ENCODE measurements at regions not wholly inside any gene's neighbourhood (a gene's known extent, or its start where the extent isn't known, plus 50 kb on each side); places are given as distances from the start of the nearest gene placed in this dataset.
"Not testable (repeated sequence)": the region's sequence is repeated elsewhere in the genome, so short reads cannot be mapped to it uniquely, and the experiment has no call there.

GRCh38 chr13:89361909-89362308, 1690.7 kb downstream of the SLITRK5 start:
- no peak for DNase-seq (ENCODE audit: low spot score)

- DNase-seq (ENCODE audit: low spot score) = no peak
Measured at GRCh38 chr13:89363144-89363543, 1692.0 kb downstream of the SLITRK5 start.

GRCh38 chr13:89372193-89372592, 1701.0 kb downstream of the SLITRK5 start:
- no peak for DNase-seq (ENCODE audit: low spot score)

DNA sequence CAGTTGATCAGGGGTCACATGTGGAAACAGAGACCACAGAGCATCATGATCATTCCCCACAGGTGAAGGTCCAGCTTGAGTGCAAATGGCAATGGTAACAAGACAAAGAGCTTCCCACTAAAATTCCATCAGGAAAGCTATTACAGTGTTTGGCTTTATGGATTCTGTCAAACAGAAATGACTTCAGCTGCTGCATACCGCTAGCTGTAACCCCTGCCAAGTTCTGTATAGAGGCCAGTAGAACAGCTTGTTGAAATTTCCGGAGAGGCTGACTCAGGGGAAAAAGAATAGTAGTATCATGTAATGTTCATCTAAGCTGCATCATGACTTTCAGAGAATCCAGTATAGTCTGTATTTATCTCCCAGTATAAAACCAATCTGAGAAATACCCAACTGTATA, 1704.7 kb downstream of the SLITRK5 start:
- no peak for DNase-seq (ENCODE audit: low spot score)

DNA sequence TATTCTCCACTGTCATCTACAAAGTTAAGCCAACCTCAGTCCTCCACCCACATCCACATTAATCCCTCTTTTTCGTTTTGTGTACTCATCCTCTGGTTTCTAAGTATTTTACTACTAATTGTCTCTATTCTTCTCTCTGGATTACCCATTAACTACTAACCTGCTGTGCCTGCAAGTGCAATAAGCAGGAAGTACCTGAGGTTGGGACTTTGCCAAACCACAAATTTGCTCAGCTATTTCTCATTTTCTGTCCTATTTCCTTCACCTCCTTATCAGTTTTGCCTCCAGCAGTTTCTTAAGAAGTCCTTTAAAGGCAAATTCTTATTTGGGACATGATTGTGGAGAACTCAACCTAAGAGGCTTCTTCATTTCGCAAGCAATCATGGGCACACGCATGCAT, 1708.9 kb downstream of the SLITRK5 start:
- DNase-seq (ENCODE audit: low spot score) = no peak

- no peak for DNase-seq (ENCODE audit: low spot score)
Measured at GRCh38 chr13:89382981-89383380, 1711.8 kb downstream of the SLITRK5 start.

DNA sequence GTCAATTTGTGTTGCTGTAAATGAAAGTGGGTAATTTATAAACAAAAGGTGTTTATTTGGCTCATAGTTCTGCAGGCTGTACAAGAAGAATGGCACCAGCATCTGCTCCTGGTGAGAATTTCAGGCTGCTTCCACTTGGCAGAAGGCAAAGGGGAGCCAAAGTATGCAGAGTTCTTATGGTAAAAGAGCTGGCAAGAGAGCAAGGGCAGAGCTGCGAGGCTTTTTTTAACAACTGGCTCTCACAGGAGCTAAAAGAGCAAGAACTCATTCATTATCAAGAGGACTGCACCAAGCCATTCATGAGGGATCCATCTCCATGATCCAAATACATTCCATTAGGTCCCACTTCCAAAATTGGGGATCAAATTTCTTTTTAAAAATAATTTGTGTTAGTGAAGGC, 1712.7 kb downstream of the SLITRK5 start:
- no peak for DNase-seq (ENCODE audit: low spot score)

DNA sequence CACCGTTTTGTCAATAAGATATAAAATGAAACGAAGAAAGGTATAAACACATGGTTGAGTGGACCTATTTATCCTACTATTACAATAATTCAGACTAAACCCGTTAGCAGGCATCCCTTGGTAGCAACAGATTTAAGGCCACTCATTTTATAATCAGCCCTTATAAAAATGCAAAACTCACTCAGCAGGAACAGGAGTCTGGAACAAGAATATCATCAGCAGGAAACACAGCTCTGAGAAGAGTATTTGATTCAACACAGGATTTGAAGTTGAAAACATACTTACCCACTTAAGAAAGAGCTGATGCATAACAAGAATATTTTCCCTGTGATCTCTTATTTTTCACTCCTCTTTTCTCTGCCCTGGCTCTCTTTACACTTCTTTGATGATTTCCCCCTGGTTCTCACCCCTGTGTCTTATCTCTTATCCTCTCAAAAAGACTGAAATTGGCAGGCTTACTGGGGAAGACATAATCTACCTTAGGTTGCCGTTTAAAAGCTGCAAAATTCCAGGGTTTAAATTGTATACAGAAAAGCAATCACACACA, 1722.7 kb downstream of the SLITRK5 start:
- no peak for DNase-seq (ENCODE audit: low spot score)

GRCh38 chr13:89401264-89401675, 1730.1 kb downstream of the SLITRK5 start:
- DNase-seq (ENCODE audit: low spot score) = no peak

DNA sequence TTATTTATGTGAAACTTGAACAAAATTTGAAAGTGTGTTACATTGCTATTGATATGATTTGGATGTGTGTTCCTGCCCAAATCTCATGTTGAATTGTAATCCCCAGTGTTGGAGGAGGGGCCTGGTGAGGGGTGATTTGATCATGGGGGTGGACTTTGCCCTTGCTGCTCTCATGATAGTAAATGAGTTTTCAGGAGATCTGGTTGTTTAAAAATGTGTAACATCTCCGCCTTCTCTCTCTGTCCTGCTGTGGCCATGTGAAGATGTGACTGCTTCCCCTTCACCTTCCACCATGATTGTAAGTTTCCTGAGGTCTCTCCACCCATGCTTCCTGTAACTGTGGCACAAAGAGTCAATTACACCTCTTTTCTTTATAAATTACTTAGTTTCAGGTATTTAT, 1731.0 kb downstream of the SLITRK5 start:
- no peak for DNase-seq (ENCODE audit: low spot score)

DNA sequence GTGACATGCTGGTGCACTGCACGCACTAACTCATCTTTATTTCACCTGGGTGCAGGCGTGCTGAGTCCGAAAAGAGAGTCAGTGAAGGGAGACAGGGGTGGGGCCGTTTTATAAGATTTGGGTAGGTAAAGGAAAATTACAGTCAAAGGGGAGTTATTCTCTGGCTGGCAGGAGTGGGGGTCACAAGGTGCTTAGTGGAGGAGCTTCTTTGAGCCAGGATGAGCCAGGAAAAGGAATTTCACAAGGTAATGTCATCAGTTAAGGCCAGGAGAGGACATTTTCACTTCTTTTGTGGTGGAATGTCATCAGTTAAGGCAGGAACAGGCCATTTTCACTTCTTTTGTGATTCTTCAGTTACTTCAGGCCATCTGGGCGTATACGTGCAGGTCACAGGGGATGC, 1734.9 kb downstream of the SLITRK5 start:
- DNase-seq (ENCODE audit: low spot score) = not testable (repeated sequence)

GRCh38 chr13:89407357-89407756, 1736.2 kb downstream of the SLITRK5 start:
- DNase-seq (ENCODE audit: low spot score) = no peak

DNA sequence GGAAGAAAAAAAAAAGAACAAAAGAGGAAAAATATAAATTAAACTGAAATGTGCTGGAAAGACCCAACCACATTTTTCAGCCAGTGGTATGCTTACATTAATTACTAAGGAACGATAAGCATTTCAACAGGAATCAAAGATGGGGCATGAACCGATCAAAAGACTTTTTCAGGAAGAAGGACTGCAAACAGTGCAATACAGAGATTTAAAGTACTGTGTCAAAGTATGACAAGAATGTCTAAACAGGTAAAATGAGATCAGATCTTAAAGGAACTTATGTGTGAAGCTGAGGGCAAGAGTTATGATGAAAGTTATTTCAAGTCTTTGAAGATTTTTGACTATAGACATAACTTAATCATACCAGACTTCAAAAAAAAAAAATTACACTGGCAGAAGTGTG, 1761.8 kb downstream of the SLITRK5 start:
- no peak for DNase-seq (ENCODE audit: low spot score)

DNA sequence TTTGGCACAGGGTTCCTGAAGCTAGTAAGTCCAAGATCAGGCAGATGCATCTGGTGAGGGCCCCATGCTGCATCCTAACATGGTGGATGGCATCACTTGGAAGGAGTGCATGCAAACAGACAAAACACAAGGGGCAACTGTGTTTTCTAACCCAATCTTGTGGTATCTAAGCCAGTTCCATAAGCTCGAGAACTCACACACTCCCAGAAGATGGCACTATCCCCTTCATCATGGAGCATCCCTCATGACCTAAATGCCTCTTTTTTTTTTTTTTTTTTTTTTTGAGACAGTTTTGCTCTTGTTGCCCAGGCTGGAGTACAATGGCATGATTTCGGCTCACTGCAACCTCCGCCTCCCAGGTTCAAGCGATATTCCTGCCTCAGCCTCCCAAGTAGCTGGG, 1763.5 kb downstream of the SLITRK5 start:
- DNase-seq (ENCODE audit: low spot score) = not testable (repeated sequence)

- no peak for DNase-seq (ENCODE audit: low spot score)
Measured at GRCh38 chr13:89454681-89455080, 1783.5 kb downstream of the SLITRK5 start.

GRCh38 chr13:89455225-89455624, 1784.1 kb downstream of the SLITRK5 start:
- no peak for DNase-seq (ENCODE audit: low spot score)

GRCh38 chr13:89455741-89456140, 1784.6 kb downstream of the SLITRK5 start:
- DNase-seq (ENCODE audit: low spot score) = no peak

DNA sequence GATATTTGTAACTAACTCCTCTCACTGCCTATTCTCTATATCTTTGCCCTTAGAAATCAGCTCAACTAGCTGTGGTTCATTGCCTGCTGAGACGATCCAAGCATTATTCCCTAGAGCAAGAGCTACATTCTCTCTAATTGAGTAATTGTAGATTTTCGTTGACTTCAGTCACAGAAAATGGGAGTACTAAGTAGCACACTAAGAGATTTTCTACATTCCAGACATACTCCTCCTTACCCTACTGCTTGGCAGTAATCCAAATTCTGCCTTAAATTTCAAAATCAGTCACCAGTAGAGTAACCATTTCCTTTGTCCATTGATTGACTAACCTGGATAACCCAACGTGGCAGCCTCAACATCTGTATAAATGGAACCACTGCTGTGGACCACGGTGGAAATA, 1786.8 kb downstream of the SLITRK5 start:
- DNase-seq (ENCODE audit: low spot score) = no peak

DNA sequence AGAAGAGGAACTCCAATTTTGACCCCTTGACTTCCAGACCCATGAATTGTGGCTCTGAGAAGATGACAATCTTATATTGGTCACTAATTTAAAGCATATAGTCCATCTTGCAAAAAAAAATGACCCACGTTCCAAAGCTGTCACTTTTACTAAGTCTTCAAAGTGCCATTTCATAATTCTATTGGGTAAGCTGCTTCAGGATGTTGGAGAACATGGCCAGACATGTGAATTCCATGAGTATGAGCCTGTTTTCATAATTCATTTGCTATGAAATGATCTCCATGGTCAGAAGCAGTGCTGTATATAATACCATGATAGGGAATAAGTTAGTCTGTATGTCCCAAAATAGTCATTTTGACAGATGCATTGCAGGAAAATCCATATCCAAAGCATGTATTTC, 1787.3 kb downstream of the SLITRK5 start:
- no peak for DNase-seq (ENCODE audit: low spot score)

DNA sequence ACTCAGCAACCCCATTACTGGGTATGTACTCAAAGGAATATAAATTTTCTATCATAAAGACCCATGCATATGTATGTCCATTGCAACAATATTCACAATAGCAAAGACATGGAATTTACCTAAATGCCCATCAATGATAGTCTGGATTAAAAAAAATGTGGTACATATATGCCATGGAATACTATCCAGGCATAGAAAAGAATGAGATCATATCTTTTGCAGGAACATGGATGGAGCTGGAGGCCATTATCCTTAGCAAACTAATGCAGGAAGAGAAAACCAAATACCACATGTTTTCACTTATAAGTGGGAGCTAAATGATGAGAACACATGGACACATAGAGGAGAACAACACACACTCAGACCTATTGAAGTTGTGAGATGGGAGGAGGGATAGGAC, 1789.7 kb downstream of the SLITRK5 start:
- DNase-seq (ENCODE audit: low spot score) = not testable (repeated sequence)

- no peak for DNase-seq (ENCODE audit: low spot score)
Measured at GRCh38 chr13:89465366-89465765, 1794.2 kb downstream of the SLITRK5 start.

DNA sequence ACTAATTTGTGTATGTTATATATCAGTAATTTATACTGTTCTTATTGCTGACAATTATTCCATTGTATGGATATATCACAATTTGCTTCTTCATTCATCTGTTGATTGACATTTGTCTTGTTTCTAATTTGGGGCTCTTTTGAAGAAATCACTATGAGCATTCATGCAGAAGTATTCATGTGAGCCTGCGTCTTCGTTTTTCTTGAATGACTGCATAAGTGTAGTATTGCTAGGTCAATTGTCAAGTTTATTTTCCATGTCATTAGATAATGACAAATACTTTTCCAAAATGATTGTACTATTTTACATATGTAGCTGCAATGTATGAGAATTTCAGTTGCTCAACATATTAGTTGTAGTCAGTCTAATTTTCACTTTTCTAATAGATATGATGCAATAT, 1796.9 kb downstream of the SLITRK5 start:
- no peak for DNase-seq (ENCODE audit: low spot score)

DNA sequence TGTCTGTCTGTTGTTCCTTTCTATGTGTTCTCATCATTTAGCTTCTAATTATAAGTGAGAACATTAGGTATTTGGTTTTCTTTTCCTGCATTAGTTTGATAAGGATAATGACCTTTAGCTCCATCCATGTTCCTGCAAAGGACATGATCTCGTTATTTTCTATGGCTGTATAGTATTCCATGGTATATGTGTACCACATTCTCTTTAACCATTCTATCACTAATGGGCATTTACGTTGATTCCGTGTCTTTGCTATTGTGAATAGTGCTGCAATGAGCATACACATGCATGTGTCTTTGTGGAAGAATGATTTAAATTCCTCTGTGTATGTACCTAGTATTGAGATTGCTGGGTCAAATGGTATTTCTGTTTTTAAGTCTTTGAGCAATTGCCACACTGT, 1799.7 kb downstream of the SLITRK5 start:
- DNase-seq (ENCODE audit: low spot score) = no peak

DNA sequence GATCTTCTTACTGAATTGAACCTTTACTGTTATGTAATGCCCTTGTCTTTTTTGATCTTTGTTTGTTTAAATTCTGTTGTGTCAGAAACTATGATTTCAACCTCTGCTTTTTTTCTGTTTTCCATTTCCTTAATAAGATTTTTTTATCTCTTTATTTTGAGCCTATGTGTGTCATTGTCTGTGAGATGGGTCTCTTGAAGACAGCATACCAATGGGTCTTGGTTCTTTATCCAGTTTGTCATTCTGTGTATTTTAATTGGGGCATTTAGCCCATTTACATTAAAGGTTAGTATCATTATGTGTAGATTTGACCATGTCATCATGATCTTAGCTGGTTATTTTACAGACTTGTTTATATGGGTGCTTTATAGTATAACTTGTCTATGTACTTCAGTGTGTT, 1803.3 kb downstream of the SLITRK5 start:
- DNase-seq (ENCODE audit: low spot score) = no peak

GRCh38 chr13:89486065-89486464, 1814.9 kb downstream of the SLITRK5 start:
- no peak for DNase-seq (ENCODE audit: low spot score)

Data from CD4-positive, alpha-beta T cell treated with Interleukin-15 for 4 hours (primary cell).